ENCODE measurements at regions not wholly inside any gene's neighbourhood (a gene's known extent, or its start where the extent isn't known, plus 50 kb on each side); places are given as distances from the start of the nearest gene placed in this dataset.

DNA sequence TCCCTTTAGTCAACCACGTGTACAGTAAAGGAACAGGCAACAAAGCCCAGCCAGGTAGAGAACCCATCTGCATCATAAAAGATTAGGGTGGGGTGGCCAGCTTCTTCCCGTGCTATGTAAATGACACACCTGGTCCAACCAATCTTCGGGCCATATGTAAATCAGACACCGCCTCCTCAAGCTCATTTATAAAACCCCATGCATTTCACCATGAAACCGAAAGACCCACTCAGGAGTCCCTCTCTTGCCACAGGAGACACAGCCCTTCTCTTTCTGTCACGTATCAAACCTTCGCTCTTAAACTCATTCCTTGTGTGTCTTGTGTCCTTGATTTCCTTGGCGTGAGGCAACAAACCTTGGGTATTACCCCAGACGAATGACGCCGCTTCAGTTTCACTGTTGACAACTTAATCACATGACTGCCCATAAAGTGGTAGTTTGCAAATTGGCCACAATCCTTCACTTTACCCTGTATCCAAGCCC is 59.8 kb upstream of the TBPL2 start:
- Histone ChIP-seq H3K36me3 (ENCODE audit: control insufficient read depth, insufficient read depth, low read length) (no peaks in the 10 kb centered on the region), H3K4me1 (ENCODE audit: control insufficient read depth, insufficient read depth, low read length) (no peaks in the 10 kb centered on the region), H3K4me3 (ENCODE audit: low read length) (no peak overlapping the region), H3K27me3 (ENCODE audit: control insufficient read depth, insufficient read depth, low read length) (no peaks in the 10 kb centered on the region), H3K27ac (ENCODE audit: low read length) (no peak overlapping the region), H3K9me3 (ENCODE audit: control insufficient read depth, low read depth, low read length) (no peaks in the 10 kb centered on the region)
- peak in 1 of 2 donors; percentile 3 for DNase-seq
- WGBS (ENCODE audit: insufficient coverage, low lambda C conversion rate): 90% methylated on average over 4 of the region's 11 CpGs

DNA sequence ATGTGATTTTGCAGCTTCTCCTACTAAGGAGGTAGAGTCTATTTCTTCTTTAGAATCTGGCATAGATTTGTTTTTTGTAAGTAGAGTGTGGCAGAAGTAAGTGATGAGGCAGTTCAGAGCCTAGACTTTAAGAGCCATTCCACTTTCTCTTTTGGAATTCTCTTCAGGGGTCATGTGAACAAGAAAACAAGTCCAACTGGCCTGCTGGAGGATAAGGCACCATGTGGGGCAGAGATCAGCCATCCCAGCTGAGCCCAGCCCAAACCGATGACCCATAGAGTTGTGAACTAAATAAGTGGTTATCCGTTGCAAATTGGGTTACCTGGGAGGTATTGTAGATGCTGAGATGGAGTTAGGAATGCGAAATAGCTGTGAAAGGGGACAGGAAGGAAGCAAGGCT is 60.3 kb upstream of the TBPL2 start:
- Histone ChIP-seq H3K4me1 (ENCODE audit: control insufficient read depth, insufficient read depth, low read length) (no peaks in the 10 kb centered on the region), H3K36me3 (ENCODE audit: control insufficient read depth, insufficient read depth, low read length) (no peaks in the 10 kb centered on the region), H3K9me3 (ENCODE audit: control insufficient read depth, low read depth, low read length) (no peaks in the 10 kb centered on the region), H3K27me3 (ENCODE audit: control insufficient read depth, insufficient read depth, low read length) (no peaks in the 10 kb centered on the region), H3K4me3 (ENCODE audit: low read length) (no peak overlapping the region), H3K27ac (ENCODE audit: low read length) (no peak overlapping the region)
- no peak for DNase-seq
- WGBS (ENCODE audit: insufficient coverage, low lambda C conversion rate): no CpG with 5 or more reads among the region's 3 CpGs

DNA sequence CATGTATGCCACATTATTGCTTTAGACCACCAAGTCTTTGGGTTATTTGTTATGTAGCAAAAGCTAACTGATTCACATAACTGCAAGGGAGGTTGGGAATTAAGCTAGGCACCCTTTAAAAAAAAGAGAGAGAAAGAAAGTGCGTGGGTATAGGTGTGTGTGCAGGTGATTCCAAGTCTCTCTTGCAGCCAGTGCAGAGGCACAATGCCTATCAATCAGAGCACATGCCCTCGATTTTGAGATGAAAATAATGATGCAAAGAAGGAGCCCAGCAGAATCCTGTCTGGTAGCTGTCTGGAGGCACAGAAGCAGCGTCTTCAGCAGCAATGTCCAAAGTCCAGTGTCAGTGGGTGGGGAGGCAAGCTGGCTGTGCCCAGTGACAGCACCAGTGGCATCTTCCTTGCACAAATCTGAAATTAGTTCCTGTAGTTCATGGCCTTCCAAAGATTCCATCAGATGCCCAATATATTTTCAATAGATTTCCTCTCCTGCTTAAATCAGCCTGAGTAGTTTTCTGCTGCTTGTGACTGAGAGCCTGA is 62.4 kb upstream of the TBPL2 start:
- Histone ChIP-seq H3K36me3 (ENCODE audit: control insufficient read depth, insufficient read depth, low read length) (no peaks in the 10 kb centered on the region), H3K27me3 (ENCODE audit: control insufficient read depth, insufficient read depth, low read length) (no peaks in the 10 kb centered on the region), H3K9me3 (ENCODE audit: control insufficient read depth, low read depth, low read length) (no peaks in the 10 kb centered on the region), H3K4me1 (ENCODE audit: control insufficient read depth, insufficient read depth, low read length) (no peaks in the 10 kb centered on the region), H3K27ac (ENCODE audit: low read length) (no peak overlapping the region), H3K4me3 (ENCODE audit: low read length) (no peak overlapping the region)
- no CpG with 5 or more reads among the region's 3 CpGs for whole genome bisulfite sequencing (ENCODE audit: insufficient coverage, low lambda C conversion rate)
- DNase-seq: peak in 1 of 2 donors; percentile 11

DNA sequence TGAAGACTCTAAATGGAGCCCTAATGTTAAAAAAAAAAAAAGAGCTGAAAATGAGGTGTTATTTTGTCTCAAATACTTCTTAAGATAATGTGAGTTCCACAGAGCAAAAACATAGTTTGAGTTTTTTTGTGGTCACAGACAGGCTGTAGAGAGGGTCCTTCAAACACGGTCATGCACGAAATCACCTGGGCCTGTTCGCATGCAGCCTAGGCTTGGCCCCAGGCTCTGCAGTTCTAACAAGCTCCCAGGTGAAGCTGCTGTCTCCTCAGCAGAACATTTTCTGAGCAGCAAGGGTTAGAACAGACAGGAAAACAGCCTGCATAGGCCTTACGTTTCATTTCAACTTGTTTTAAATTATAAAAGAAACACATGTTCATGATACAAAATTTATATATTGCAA is 65.4 kb upstream of the TBPL2 start:
- WGBS (ENCODE audit: insufficient coverage, low lambda C conversion rate): no CpG with 5 or more reads among the region's 4 CpGs

DNA sequence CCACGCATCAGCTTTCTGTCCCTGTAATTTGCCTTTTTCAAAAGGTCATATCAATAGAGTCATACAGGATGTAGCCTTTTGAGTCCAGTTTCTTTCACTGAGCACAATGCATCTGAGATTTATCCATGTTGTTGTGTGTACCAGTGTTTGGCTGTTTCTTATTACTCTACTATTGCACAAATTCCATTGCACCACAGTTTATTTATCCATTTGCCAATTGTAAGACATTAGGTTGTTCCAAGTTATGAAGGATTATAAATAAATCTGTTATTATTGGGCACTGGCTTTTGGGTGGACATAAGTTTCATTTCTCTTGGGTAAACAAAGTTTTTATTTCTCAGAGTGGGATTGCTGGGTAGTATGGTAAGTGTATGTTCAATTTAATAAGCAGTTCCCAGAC is 68.3 kb upstream of the TBPL2 start:
- WGBS (ENCODE audit: insufficient coverage, low lambda C conversion rate): no CpG with 5 or more reads among the region's 1 CpG
- no peak overlapping the region for H3K27ac ChIP-seq (ENCODE audit: low read length)

More for the DNA sequence above, 65.4 kb upstream of the TBPL2 start:
- Histone ChIP-seq H3K4me3 (ENCODE audit: low read length) (no peak overlapping the region), H3K27me3 (ENCODE audit: control insufficient read depth, insufficient read depth, low read length) (no peaks in the 10 kb centered on the region), H3K9me3 (ENCODE audit: control insufficient read depth, low read depth, low read length) (no peaks in the 10 kb centered on the region), H3K36me3 (ENCODE audit: control insufficient read depth, insufficient read depth, low read length) (no peaks in the 10 kb centered on the region), H3K27ac (ENCODE audit: low read length) (no peak overlapping the region), H3K4me1 (ENCODE audit: control insufficient read depth, insufficient read depth, low read length) (no peaks in the 10 kb centered on the region)
- DNase-seq: no peak

DNA sequence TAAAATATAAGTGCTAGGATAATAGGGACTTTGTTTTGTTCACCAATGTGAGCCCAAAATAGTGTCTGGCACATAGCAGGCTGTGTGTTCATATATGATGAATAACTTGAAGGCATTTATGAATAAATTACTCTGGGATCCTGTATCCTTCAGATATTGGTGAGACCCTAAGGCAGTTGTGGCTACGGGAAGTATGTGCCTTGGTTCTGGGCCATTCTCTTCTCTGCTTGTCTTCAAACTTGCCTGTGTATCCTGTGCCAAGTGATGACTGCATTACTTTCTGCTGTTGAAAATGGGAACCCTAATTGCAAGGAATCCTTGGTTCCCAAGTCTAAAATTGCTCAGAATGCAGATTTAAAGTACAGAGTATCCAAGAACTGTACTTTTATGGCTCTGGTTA is 67.6 kb upstream of the KTN1 start:
- Histone ChIP-seq H3K9me3 (ENCODE audit: control insufficient read depth, low read depth, low read length) (no peaks in the 10 kb centered on the region), H3K4me1 (ENCODE audit: control insufficient read depth, insufficient read depth, low read length) (no peaks in the 10 kb centered on the region), H3K36me3 (ENCODE audit: control insufficient read depth, insufficient read depth, low read length) (no peaks in the 10 kb centered on the region), H3K27ac (ENCODE audit: low read length) (no peak overlapping the region), H3K4me3 (ENCODE audit: low read length) (no peak overlapping the region), H3K27me3 (ENCODE audit: control insufficient read depth, insufficient read depth, low read length) (no peaks in the 10 kb centered on the region)
- no CpG with 5 or more reads among the region's 1 CpG for WGBS (ENCODE audit: insufficient coverage, low lambda C conversion rate)
- DNase-seq: no peak

More for the DNA sequence above, 68.3 kb upstream of the TBPL2 start:
- Histone ChIP-seq H3K4me3 (ENCODE audit: low read length) (no peak overlapping the region), H3K9me3 (ENCODE audit: control insufficient read depth, low read depth, low read length) (no peaks in the 10 kb centered on the region), H3K27me3 (ENCODE audit: control insufficient read depth, insufficient read depth, low read length) (no peaks in the 10 kb centered on the region), H3K4me1 (ENCODE audit: control insufficient read depth, insufficient read depth, low read length) (no peaks in the 10 kb centered on the region), H3K36me3 (ENCODE audit: control insufficient read depth, insufficient read depth, low read length) (no peaks in the 10 kb centered on the region)
- no peak for DNase-seq

DNA sequence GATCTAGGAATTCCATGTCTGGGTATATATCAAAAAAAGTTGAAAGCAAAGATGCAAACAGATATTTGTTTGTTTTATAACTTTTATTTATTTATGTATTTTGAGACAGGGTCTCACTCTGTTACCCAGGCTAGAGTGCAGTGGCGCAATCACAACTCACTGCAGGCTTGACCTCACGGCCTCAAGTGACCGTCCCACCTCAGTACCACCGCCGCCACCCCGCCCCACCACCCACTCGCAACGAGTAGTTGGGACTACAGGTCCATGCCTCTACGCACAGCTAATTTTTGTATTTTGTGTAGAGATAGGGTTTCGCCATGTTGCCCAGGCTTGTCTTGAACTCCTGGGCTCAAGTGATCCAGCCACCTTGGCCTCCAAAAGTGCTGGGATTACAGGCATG is 66.5 kb upstream of the KTN1 start:
- Histone ChIP-seq H3K4me3 (ENCODE audit: low read length) (no peak overlapping the region), H3K36me3 (ENCODE audit: control insufficient read depth, insufficient read depth, low read length) (no peaks in the 10 kb centered on the region), H3K27ac (ENCODE audit: low read length) (no peak overlapping the region), H3K9me3 (ENCODE audit: control insufficient read depth, low read depth, low read length) (no peaks in the 10 kb centered on the region), H3K27me3 (ENCODE audit: control insufficient read depth, insufficient read depth, low read length) (no peaks in the 10 kb centered on the region), H3K4me1 (ENCODE audit: control insufficient read depth, insufficient read depth, low read length) (no peaks in the 10 kb centered on the region)
- WGBS (ENCODE audit: insufficient coverage, low lambda C conversion rate): no CpG with 5 or more reads among the region's 10 CpGs
- DNase-seq: no peak

DNA sequence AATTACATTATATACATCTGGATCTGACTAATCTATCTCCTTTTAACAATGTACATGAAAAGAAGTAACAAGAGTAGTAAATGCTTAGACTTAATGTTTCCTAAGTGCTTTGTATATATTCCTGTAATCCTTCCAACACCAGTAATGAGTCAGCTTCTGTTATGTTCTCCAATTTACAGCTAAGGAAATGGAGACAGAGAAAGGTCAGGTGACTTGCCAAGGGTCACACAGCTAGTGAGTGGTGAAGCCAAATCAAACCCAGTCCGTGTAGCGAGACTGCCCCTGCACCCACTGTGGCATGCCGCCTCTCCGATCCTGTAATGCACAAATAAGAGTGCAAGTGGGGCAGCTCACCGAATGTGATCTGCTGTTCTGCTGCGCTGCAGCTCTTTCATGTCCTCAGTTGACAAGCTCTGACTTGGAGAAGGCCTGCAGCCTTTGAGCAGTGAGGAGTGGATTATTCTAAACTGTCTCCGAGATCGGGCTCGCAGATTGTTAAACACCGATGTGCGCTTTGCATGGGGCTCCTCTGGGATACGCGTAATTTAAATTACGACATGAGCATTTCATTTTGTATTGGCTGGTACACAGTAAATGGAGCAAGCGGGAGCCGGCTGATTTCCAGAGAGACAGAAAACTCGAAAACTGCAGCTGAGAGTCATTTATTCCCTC is 65.1 kb upstream of the KTN1 start:
- Histone ChIP-seq H3K4me1 (ENCODE audit: control insufficient read depth, insufficient read depth, low read length) (no peaks in the 10 kb centered on the region), H3K27ac (ENCODE audit: low read length) (no peak overlapping the region), H3K9me3 (ENCODE audit: control insufficient read depth, low read depth, low read length) (no peaks in the 10 kb centered on the region), H3K27me3 (ENCODE audit: control insufficient read depth, insufficient read depth, low read length) (no peaks in the 10 kb centered on the region), H3K4me3 (ENCODE audit: low read length) (no peak overlapping the region), H3K36me3 (ENCODE audit: control insufficient read depth, insufficient read depth, low read length) (no peaks in the 10 kb centered on the region)
- DNase-seq: no peak
- WGBS (ENCODE audit: insufficient coverage, low lambda C conversion rate): 96% methylated on average over 4 of the region's 17 CpGs

DNA sequence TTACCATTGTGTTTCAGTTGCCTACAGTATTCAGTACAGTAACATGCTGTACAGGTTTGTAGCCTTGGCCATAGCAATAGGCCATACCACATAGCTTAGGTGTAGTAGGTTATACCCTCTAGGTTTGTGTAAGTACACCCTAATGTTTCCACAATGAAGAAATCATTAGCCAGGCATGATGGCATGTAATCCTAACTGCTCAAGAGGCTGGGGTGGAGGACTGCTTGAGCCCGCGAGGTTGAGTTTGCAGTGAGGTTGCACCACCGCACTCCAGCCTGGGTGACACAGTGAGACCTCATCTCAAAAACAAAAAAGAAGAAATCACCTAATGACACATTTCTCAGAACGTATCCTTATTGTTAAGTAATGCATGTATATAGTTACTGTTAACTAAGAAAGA is 63.2 kb upstream of the KTN1 start:
- H3K9me3 ChIP-seq (ENCODE audit: control insufficient read depth, low read depth, low read length): peaks cover 4% of the 10 kb centered on the region
- no peak overlapping the region for H3K4me3 ChIP-seq (ENCODE audit: low read length)
- H3K4me1 ChIP-seq (ENCODE audit: control insufficient read depth, insufficient read depth, low read length): no peaks in the 10 kb centered on the region
- DNase-seq: no peak
- H3K36me3 ChIP-seq (ENCODE audit: control insufficient read depth, insufficient read depth, low read length): no peaks in the 10 kb centered on the region
- no peak overlapping the region for H3K27ac ChIP-seq (ENCODE audit: low read length)
- no peaks in the 10 kb centered on the region for H3K27me3 ChIP-seq (ENCODE audit: control insufficient read depth, insufficient read depth, low read length)
- no CpG with 5 or more reads among the region's 4 CpGs for WGBS (ENCODE audit: insufficient coverage, low lambda C conversion rate)

DNA sequence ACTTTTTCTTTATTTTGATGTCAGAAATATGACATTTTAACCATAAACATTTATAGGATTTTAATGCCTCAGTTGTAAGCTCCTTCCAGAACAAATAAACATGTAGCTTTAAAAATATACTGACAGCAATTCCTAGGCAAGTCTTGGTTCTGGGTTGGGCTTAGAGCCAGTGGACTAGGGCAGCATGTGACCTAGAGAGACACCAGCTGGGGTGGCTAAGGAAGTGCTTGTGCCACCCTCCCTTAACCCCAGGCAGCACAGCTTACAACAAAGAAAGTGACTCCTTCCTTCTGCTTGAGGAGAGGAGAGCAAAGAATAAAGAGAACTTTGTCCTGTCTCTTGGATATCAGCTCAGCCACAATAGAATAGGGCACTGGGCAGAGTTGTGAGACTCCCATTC is 61.6 kb upstream of the KTN1 start:
- Histone ChIP-seq H3K9me3 (ENCODE audit: control insufficient read depth, low read depth, low read length) (peaks cover 4% of the 10 kb centered on the region), H3K36me3 (ENCODE audit: control insufficient read depth, insufficient read depth, low read length) (no peaks in the 10 kb centered on the region), H3K4me1 (ENCODE audit: control insufficient read depth, insufficient read depth, low read length) (no peaks in the 10 kb centered on the region), H3K4me3 (ENCODE audit: low read length) (no peak overlapping the region), H3K27me3 (ENCODE audit: control insufficient read depth, insufficient read depth, low read length) (no peaks in the 10 kb centered on the region), H3K27ac (ENCODE audit: low read length) (no peak overlapping the region)
- DNase-seq: no peak

DNA sequence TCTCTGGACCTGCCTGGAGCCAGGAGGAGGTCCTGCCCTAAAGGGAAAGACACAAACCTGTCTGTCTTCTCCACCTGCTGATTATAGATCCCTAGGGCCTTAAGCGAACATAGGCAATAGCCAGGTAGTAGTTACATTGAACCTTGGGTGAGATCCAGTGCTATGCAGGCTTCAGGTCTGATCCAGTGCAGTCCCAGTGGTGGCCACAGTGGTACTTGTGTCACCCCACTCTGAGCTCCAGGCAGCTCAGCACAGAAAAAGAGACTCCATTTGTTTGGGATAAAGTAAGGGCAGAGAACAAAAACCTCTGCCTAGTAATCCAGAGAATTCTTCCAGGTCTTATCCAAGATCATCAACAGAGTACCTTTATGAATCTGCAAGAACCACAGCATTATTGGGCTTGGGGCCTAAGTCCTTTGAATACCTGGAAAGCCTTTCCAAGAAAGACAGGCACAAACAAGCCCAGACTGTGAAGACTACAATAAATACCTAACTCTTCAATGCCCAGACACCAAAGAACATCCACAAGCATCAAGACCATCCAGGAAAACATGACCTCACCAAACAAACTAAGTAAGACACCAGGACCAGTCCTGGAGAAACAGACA is 60.4 kb upstream of the KTN1 start:
- Histone ChIP-seq H3K36me3 (ENCODE audit: control insufficient read depth, insufficient read depth, low read length) (no peaks in the 10 kb centered on the region), H3K27me3 (ENCODE audit: control insufficient read depth, insufficient read depth, low read length) (no peaks in the 10 kb centered on the region), H3K9me3 (ENCODE audit: control insufficient read depth, low read depth, low read length) (peaks cover 4% of the 10 kb centered on the region), H3K4me3 (ENCODE audit: low read length) (no peak overlapping the region), H3K4me1 (ENCODE audit: control insufficient read depth, insufficient read depth, low read length) (no peaks in the 10 kb centered on the region), H3K27ac (ENCODE audit: low read length) (no peak overlapping the region)
- WGBS (ENCODE audit: insufficient coverage, low lambda C conversion rate): no CpG with 5 or more reads among the region's 1 CpG
- DNase-seq: no peak

Data from large intestine (tissue), 3 donors.